PC-9 (cell line): ENCODE measurements at regions not wholly inside any gene's neighbourhood (a gene's known extent, or its start where the extent isn't known, plus 50 kb on each side); places are given as distances from the start of the nearest gene placed in this dataset.

ENCODE experiments used
- EZH2 ChIP-seq: fragments of 200-600 bp; sonication (generic); IDR thresholded peaks from 2 replicates; pipeline ENCODE4 v1.8.0; 2017; ENCODE audit warnings: antibody characterized with exemption, low read depth
- TF ChIP-seq, protein P1 (sequence below): fragments of 200-600 bp; sonication (generic); conservative IDR thresholded peaks from 2 replicates; pipeline ENCODE4 v1.6.1; 2017; ENCODE audit warnings: mixed run types, antibody characterized with exemption, mild to moderate bottlenecking, moderate library complexity

DNA sequence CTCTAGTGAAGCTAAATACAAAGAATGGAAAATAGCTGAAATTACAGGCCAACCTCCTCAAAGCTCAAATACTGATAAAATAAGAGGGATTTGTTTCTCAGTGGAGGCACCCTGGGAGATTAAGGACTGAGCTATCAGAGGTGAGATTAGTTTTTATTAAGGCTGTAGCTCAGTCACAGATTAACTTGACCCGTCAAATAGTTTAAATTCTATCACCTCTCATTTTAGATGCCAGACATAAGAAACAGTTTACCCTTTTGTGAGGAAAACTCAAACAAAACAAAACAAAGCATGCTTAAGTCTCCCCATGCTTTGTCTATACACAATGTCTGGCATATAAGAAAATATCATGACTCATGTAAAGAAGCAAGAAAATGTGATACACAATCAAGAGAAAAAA, 208.3 kb upstream of the PMFBP1 start:
- TF ChIP-seq, protein P1, sequence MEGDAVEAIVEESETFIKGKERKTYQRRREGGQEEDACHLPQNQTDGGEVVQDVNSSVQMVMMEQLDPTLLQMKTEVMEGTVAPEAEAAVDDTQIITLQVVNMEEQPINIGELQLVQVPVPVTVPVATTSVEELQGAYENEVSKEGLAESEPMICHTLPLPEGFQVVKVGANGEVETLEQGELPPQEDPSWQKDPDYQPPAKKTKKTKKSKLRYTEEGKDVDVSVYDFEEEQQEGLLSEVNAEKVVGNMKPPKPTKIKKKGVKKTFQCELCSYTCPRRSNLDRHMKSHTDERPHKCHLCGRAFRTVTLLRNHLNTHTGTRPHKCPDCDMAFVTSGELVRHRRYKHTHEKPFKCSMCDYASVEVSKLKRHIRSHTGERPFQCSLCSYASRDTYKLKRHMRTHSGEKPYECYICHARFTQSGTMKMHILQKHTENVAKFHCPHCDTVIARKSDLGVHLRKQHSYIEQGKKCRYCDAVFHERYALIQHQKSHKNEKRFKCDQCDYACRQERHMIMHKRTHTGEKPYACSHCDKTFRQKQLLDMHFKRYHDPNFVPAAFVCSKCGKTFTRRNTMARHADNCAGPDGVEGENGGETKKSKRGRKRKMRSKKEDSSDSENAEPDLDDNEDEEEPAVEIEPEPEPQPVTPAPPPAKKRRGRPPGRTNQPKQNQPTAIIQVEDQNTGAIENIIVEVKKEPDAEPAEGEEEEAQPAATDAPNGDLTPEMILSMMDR = no peak
- no peak for TF ChIP-seq EZH2
